ENCODE measurements at regions not wholly inside any gene's neighbourhood (a gene's known extent, or its start where the extent isn't known, plus 50 kb on each side); places are given as distances from the start of the nearest gene placed in this dataset.

GRCh38 chr2:37737507-37737906 lies 66.1 kb upstream of the CDC42EP3 start:
- H3K27ac ChIP-seq = peak overlapping the region in 6 of 10 donors; percentile 19 to 77 (median 60)

GRCh38 chr2:37738266-37738885 lies 66.9 kb upstream of the CDC42EP3 start:
- no peaks in the 10 kb centered on the region for H3K36me3 ChIP-seq
- 89 to 92% methylated on average over 5 of the region's 5 CpGs for WGBS, 2 donors

More at GRCh38 chr2:37737507-37737906, 66.1 kb upstream of the CDC42EP3 start:
- no peak for TF ChIP-seq CTCF (IDR thresholded peaks at IDR 0.05)
- Histone ChIP-seq H3K36me3 (no peaks in the 10 kb centered on the region), H3K4me3 (no peak overlapping the region), H3K9me3 (no peaks in the 10 kb centered on the region), H3K4me1 (peaks cover 0 to 33% (median 13%) of the 10 kb centered on the region in 9 donors), H3K27me3 (no peaks in the 10 kb centered on the region)
- ATAC-seq = peak in 4 of 8 donors; percentile 18 to 71 (median 34)
- intact Hi-C loops (cut with DNase I) = no loop called here
- no peak for DNase-seq

GRCh38 chr2:37739153-37739552 lies 67.7 kb upstream of the CDC42EP3 start:
- 96 to 97% methylated on average over 4 of the region's 4 CpGs for WGBS, 2 donors
- Histone ChIP-seq H3K9me3 (no peaks in the 10 kb centered on the region), H3K4me3 (no peak overlapping the region), H3K4me1 (peaks cover 0 to 27% (median 8%) of the 10 kb centered on the region in 9 donors), H3K36me3 (no peaks in the 10 kb centered on the region), H3K27ac (no peak overlapping the region), H3K27me3 (no peaks in the 10 kb centered on the region)
- no peak for ATAC-seq
- DNase-seq = no peak
- TF ChIP-seq CTCF (IDR thresholded peaks at IDR 0.05) = no peak
- intact Hi-C loops (cut with DNase I) = no loop called here

More at GRCh38 chr2:37738266-37738885, 66.9 kb upstream of the CDC42EP3 start:
- ATAC-seq = no peak
- peak overlapping the region in 2 of 10 donors; percentile 51 to 60 for H3K27ac ChIP-seq
- H3K27me3 ChIP-seq = no peaks in the 10 kb centered on the region
- no peaks in the 10 kb centered on the region for H3K9me3 ChIP-seq
- TF ChIP-seq CTCF (IDR thresholded peaks at IDR 0.05) = no peak
- intact Hi-C loops (cut with DNase I) = no loop called here
- no peak overlapping the region for H3K4me3 ChIP-seq
- peaks cover 0 to 33% (median 13%) of the 10 kb centered on the region in 9 donors for H3K4me1 ChIP-seq
- DNase-seq = no peak

DNA sequence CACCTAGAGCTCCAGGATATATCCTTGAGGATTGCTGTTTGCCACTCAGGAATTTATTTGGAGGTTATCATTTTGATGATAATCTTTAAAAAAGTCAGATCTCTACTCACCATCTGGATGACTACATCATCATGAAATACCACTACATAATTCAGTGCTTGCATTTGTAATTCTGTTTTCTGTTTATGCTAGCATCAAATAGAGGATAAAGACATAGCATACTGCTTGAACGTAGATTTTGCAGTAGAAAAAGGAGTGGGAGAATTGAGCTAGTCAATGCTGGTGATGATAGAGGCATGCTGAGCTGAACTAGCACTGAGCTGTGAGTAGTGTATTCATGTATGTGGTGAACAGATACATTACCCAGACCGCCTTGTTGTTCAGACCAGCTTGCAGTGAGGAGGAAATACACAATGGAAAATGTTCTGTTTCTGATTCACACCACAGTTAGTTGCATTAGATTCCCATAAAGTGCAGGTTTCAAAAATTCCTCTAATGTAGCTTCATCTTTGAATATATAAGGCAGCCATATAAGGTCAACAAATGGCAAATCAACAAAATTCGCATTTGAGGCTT lies 68.8 kb upstream of the CDC42EP3 start:
- Histone ChIP-seq H3K4me3 (no peak overlapping the region), H3K4me1 (peaks cover 0 to 17% (median 2%) of the 10 kb centered on the region in 9 donors), H3K36me3 (no peaks in the 10 kb centered on the region), H3K27me3 (no peaks in the 10 kb centered on the region), H3K9me3 (no peaks in the 10 kb centered on the region), H3K27ac (no peak overlapping the region)
- intact Hi-C loops (cut with DNase I) = no loop called here
- ATAC-seq (no peak), DNase-seq (no peak)
- no peak for TF ChIP-seq CTCF (IDR thresholded peaks at IDR 0.05)
- 85 to 89% methylated on average over 3 of the region's 3 CpGs for WGBS, 2 donors

Data from heart right ventricle (tissue), 16 donors.